GM12891 (cell line): ENCODE measurements at regions not wholly inside any gene's neighbourhood (a gene's known extent, or its start where the extent isn't known, plus 50 kb on each side); places are given as distances from the start of the nearest gene placed in this dataset.

Source experiments
- POLR2AphosphoS5 ChIP-seq: IDR thresholded peaks from 2 replicates; pipeline ENCODE4 v1.6.1; 2011; ENCODE audit warnings: low read depth, low read length, control low read depth
- POU2F2 ChIP-seq: IDR thresholded peaks from 2 replicates; pipeline ENCODE4 v1.6.1; 2011; ENCODE audit warnings: low read depth, mild to moderate bottlenecking, control low read depth, low read length, moderate library complexity
- SPI1 ChIP-seq: IDR thresholded peaks from 2 replicates; pipeline ENCODE4 v1.6.1; 2011; ENCODE audit warnings: low read depth, low read length, control low read depth

DNA sequence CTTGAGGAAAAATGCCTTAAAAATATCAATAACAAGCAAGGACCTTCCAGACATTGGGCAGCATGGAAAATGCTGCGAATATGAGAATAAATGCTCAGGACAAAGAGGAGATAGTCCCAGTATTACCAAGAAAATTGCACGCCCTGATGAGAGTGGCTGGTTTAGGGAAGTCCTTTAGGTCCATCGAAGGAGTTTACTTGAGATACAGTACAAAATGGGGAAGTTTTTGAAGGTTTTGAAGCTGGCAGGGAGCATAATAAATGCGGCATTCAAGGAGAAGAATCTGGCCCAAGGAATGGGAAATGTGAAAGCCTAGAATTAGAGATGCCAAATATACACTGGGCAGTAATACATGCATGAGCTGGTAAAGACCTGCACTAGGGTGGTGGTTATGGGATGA is 90.2 kb upstream of the SPATS2L start:
- TF ChIP-seq POU2F2 (no peak), SPI1 (no peak), POLR2AphosphoS5 (no peak)
